Tibial artery (tissue), 4 donors: ENCODE measurements at regions not wholly inside any gene's neighbourhood (a gene's known extent, or its start where the extent isn't known, plus 50 kb on each side); places are given as distances from the start of the nearest gene placed in this dataset.

ENCODE experiments used
- DNase-seq, 2 donors: peaks; one replicate each; pipeline ENCODE4 v3.0.0-alpha.2; 2019
- H3K27ac ChIP-seq, 2 donors: fragments of 200-600 bp; sonication (generic) in 1 of 2; 1 replicate in 1 of 2; 2 replicates in 1 of 2; pipeline ENCODE4 v1.5.1; 2018 to 2019; ENCODE audit warnings: mild to moderate bottlenecking in 1 of 2
- H3K27me3 ChIP-seq, 2 donors: fragments of 200-600 bp; sonication (generic) in 1 of 2; one replicate each; pipeline versions ENCODE4 v1.5.1 to v1.6.0; 2016 to 2019
- H3K36me3 ChIP-seq, 3 donors: fragments of 200-600 bp; sonication (generic) in 2 of 3; one replicate each; pipeline ENCODE4 v1.5.1; 2016 to 2019; ENCODE audit warnings: mild to moderate bottlenecking in 2 of 3
- H3K4me1 ChIP-seq, 4 donors: fragments of 200-600 bp; sonication (generic) in 2 of 4; 1 replicate in 3 of 4; 2 replicates in 1 of 4; pipeline ENCODE4 v1.5.1; 2016 to 2019
- H3K4me3 ChIP-seq, 2 donors: fragments of 200-600 bp; sonication (generic) in 1 of 2; 1 replicate in 1 of 2; 2 replicates in 1 of 2; pipeline ENCODE4 v1.5.1; 2018 to 2019; ENCODE audit warnings: mild to moderate bottlenecking in 2 of 2
- H3K9me3 ChIP-seq, 3 donors: fragments of 200-600 bp; sonication (generic) in 1 of 3; one replicate each; pipeline ENCODE4 v1.5.1; 2016 to 2019
- intact Hi-C: fragments of 100-400 bp; cut with DNase I; formaldehyde crosslinking; loops from one replicate; pipeline ENCODE4 v1.15.0; 2023; ENCODE audit warnings: low total_unique reads
- TF ChIP-seq, protein P1 (sequence below), 2 experiments: fragments of 200-600 bp in 1 of 2; fragments of 450-650 bp in 1 of 2; IDR thresholded peaks; one replicate each; pipeline ENCODE4 v1.5.1; 2017 to 2019; ENCODE audit warnings: antibody characterized with exemption in 2 of 2, mild to moderate bottlenecking in 1 of 2, moderate library complexity in 1 of 2

DNA sequence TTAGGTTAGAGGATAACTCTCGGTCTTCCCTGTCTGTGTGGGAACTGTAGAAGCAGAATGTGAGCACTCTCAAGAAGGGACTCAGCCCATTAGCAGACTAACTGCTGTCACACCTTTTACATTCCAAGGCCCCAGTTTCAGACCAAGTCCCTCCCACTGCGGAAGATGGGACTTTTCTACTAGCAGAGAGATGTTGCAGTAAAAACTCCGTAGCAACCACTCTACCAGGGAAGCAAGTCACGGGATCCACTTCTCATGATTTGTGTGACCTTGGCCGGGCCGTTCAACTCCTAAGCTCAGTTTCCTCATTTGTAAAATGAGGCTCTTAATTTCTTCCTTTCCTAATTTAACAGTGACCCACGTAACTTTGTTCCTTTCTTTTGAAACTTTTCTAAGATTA, 77.1 kb upstream of the SLC4A11 start:
- intact Hi-C loops, result no loop called here
- H3K27me3 ChIP-seq, result no peaks in the 10 kb centered on the region
- H3K4me1 ChIP-seq, result peaks cover 0 to 23% (median 0%) of the 10 kb centered on the region in 4 donors
- H3K4me3 ChIP-seq, result no peak overlapping the region
- H3K9me3 ChIP-seq, result no peaks in the 10 kb centered on the region
- peak in 1 of 2 donors; percentile 52 for DNase-seq
- H3K36me3 ChIP-seq, result peaks cover 38 to 76% (median 70%) of the 10 kb centered on the region in 3 donors
- TF ChIP-seq, protein P1, sequence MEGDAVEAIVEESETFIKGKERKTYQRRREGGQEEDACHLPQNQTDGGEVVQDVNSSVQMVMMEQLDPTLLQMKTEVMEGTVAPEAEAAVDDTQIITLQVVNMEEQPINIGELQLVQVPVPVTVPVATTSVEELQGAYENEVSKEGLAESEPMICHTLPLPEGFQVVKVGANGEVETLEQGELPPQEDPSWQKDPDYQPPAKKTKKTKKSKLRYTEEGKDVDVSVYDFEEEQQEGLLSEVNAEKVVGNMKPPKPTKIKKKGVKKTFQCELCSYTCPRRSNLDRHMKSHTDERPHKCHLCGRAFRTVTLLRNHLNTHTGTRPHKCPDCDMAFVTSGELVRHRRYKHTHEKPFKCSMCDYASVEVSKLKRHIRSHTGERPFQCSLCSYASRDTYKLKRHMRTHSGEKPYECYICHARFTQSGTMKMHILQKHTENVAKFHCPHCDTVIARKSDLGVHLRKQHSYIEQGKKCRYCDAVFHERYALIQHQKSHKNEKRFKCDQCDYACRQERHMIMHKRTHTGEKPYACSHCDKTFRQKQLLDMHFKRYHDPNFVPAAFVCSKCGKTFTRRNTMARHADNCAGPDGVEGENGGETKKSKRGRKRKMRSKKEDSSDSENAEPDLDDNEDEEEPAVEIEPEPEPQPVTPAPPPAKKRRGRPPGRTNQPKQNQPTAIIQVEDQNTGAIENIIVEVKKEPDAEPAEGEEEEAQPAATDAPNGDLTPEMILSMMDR (IDR thresholded peaks at IDR 0.05), result no peak
- H3K27ac ChIP-seq, result no peak overlapping the region

DNA sequence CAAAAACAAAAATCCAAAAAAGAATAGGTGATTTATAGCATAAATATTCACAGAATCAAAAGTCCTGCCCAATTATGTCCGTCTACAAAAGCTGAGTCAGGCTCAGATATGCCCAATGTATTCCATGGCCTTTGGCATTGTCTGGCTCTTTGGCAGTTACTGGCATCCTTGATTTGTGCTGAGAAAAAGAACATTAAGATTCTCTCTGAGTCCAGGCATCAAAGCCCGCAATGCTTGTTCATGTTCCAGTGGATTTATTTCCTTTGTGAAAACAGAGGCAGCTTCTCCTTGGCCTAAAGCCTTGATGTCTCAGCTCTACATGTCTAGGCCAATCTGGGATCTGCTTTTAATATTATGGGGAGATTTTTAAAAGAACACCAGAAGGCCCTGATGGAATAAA, 76.1 kb upstream of the SLC4A11 start:
- TF ChIP-seq, protein P1 (IDR thresholded peaks at IDR 0.05), result no peak
- no peaks in the 10 kb centered on the region for H3K27me3 ChIP-seq
- no peak for DNase-seq
- intact Hi-C loops, result no loop called here
- no peak overlapping the region for H3K4me3 ChIP-seq
- peaks cover 47 to 77% (median 65%) of the 10 kb centered on the region in 3 donors for H3K36me3 ChIP-seq
- no peak overlapping the region for H3K27ac ChIP-seq
- H3K9me3 ChIP-seq, result no peaks in the 10 kb centered on the region
- H3K4me1 ChIP-seq, result peaks cover 0 to 23% (median 0%) of the 10 kb centered on the region in 4 donors

DNA sequence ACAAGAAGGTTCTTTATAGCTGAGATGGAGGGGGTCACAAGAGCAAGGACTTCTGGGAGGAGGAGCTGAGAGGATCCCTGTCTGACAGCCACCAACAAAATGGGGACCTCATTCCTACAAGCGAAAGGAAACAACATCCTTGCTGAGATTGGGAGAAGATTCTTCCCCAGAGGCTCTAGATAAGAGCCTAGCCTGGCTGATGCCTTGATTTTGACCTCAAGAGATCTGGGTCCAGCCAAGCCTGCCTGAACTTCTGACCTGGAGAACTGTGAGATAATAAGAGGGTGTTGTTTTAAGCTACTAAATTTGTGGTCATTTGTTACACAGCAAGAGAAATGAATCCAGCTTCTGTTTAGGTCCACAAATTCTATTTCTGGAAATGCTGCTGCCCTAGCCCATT, 75.4 kb upstream of the SLC4A11 start:
- no peaks in the 10 kb centered on the region for H3K9me3 ChIP-seq
- intact Hi-C loops, result no loop called here
- no peaks in the 10 kb centered on the region for H3K27me3 ChIP-seq
- H3K4me3 ChIP-seq, result no peak overlapping the region
- no peak overlapping the region for H3K27ac ChIP-seq
- peaks cover 53 to 70% (median 58%) of the 10 kb centered on the region in 3 donors for H3K36me3 ChIP-seq
- DNase-seq, result no peak
- TF ChIP-seq, protein P1 (IDR thresholded peaks at IDR 0.05), result no peak
- H3K4me1 ChIP-seq, result peaks cover 0 to 23% (median 0%) of the 10 kb centered on the region in 4 donors

DNA sequence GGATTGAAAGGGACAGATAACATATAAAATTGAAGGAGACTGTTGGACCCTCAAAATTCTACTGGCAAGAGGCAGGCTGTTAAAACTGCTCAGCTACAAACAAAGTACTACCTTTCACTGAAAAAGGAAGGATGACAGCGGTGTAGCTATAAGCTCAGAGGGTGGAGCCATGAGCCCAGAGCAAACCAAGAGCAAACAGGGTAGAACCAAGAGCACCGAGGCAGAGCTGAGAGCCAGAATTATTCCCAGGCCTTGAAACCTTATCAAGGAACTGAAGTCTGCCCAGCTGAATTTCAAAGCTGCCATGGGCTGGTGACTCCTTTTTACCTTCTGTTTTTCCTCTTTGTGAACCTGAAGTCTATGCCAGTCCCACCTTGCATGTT, 74.7 kb upstream of the SLC4A11 start:
- intact Hi-C loops, result no loop called here
- Histone ChIP-seq H3K36me3 (peaks cover 57 to 68% (median 64%) of the 10 kb centered on the region in 3 donors), H3K4me3 (no peak overlapping the region), H3K4me1 (peaks cover 0 to 23% (median 0%) of the 10 kb centered on the region in 4 donors), H3K27me3 (no peaks in the 10 kb centered on the region), H3K27ac (no peak overlapping the region), H3K9me3 (no peaks in the 10 kb centered on the region)
- TF ChIP-seq, protein P1 (IDR thresholded peaks at IDR 0.05), result no peak
- no peak for DNase-seq

DNA sequence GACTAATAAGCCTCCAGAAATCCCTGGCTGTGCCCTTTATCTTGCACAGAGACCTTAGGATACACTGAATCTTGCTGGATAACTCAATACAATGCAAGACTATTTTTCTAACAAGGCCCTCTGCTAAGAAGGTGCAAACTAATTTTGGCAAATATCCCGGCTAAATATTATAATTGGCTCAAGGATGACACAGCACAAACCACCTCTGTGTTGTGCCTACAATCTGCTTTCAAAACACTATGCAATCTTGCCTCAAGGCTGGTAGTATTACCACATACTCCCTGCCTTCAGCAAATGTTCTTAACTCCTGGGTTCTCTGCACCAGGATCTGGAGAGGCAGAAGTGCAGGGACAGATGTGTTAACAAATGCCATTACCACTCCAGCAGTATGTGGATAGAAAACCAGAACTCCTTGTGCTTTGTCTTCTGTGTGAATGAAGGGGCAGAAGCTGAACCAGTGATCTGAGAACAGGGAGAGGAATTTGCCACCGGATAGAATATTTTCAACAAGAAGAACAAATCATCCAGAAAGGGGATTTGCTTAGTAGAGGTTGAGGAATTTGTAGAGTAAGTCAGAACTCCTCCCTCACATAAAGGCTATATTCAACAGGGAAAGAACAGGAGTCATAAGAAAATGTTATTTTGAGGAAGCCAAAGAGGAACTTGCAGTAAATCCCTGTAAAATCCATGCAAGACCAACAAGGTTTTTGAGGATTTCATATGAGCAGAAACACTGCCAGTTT, 74.1 kb upstream of the SLC4A11 start:
- DNase-seq, result peak in 1 of 2 donors; percentile 27
- H3K27ac ChIP-seq, result no peak overlapping the region
- no peaks in the 10 kb centered on the region for H3K9me3 ChIP-seq
- H3K27me3 ChIP-seq, result no peaks in the 10 kb centered on the region
- no peak overlapping the region for H3K4me3 ChIP-seq
- H3K36me3 ChIP-seq, result peaks cover 61 to 73% (median 68%) of the 10 kb centered on the region in 3 donors
- intact Hi-C loops, result no loop called here
- peaks cover 0 to 23% (median 0%) of the 10 kb centered on the region in 4 donors for H3K4me1 ChIP-seq
- TF ChIP-seq, protein P1 (IDR thresholded peaks at IDR 0.05), result no peak
